Medulla oblongata (tissue), 1 donor: ENCODE measurements at regions not wholly inside any gene's neighbourhood (a gene's known extent, or its start where the extent isn't known, plus 50 kb on each side); places are given as distances from the start of the nearest gene placed in this dataset.

Source experiments
- DNase-seq: peaks from one replicate; pipeline ENCODE4 v3.0.0-alpha.2; 2015; ENCODE audit errors: extremely low spot score

GRCh38 chr9:82153032-82153431, 164.5 kb downstream of the SPATA31D1 start:
- DNase-seq: no peak

- DNase-seq: no peak
Measured at GRCh38 chr9:82154573-82154972, 166.0 kb downstream of the SPATA31D1 start.

- no peak for DNase-seq
Measured at GRCh38 chr9:82161876-82162275, 173.3 kb downstream of the SPATA31D1 start.

GRCh38 chr9:82164159-82164558, 175.6 kb downstream of the SPATA31D1 start:
- no peak for DNase-seq

- DNase-seq: no peak
Measured at GRCh38 chr9:82167296-82167695, 178.7 kb downstream of the SPATA31D1 start.

GRCh38 chr9:82168585-82168984, 180.0 kb downstream of the SPATA31D1 start:
- DNase-seq: no peak

GRCh38 chr9:82170866-82171265, 182.3 kb downstream of the SPATA31D1 start:
- no peak for DNase-seq

- DNase-seq: no peak
Measured at GRCh38 chr9:82171271-82171670, 182.7 kb downstream of the SPATA31D1 start.

- no peak for DNase-seq
Measured at GRCh38 chr9:82180711-82181110, 192.1 kb downstream of the SPATA31D1 start.

- DNase-seq: no peak
Measured at GRCh38 chr9:82183181-82183860, 194.7 kb downstream of the SPATA31D1 start.

- no peak for DNase-seq
Measured at GRCh38 chr9:82184524-82184923, 196.0 kb downstream of the SPATA31D1 start.

GRCh38 chr9:82188817-82189216, 200.2 kb downstream of the SPATA31D1 start:
- DNase-seq: no peak

GRCh38 chr9:82191082-82191770, 202.7 kb downstream of the SPATA31D1 start:
- no peak for DNase-seq

- no peak for DNase-seq
Measured at GRCh38 chr9:82192211-82192610, 203.6 kb downstream of the SPATA31D1 start.

- DNase-seq: no peak
Measured at GRCh38 chr9:82196622-82197441, 208.3 kb downstream of the SPATA31D1 start.

GRCh38 chr9:82201196-82201595, 212.6 kb downstream of the SPATA31D1 start:
- no peak for DNase-seq

GRCh38 chr9:82202808-82203207, 214.2 kb downstream of the SPATA31D1 start:
- DNase-seq: no peak

GRCh38 chr9:82206490-82206889, 217.9 kb downstream of the SPATA31D1 start:
- DNase-seq: no peak

- no peak for DNase-seq
Measured at GRCh38 chr9:82206946-82207345, 218.4 kb downstream of the SPATA31D1 start.

GRCh38 chr9:82208741-82209450, 220.3 kb downstream of the SPATA31D1 start:
- no peak for DNase-seq

- DNase-seq: no peak
Measured at GRCh38 chr9:82209797-82210470, 221.4 kb downstream of the SPATA31D1 start.
